Suprapubic skin (tissue), 4 donors: ENCODE measurements at regions not wholly inside any gene's neighbourhood (a gene's known extent, or its start where the extent isn't known, plus 50 kb on each side); places are given as distances from the start of the nearest gene placed in this dataset.

Experiments used
- DNase-seq, 2 donors: peaks; one replicate each; pipeline ENCODE4 v3.0.0-alpha.2; 2019; ENCODE audit warnings: low spot score in 2 of 2
- H3K27ac ChIP-seq: fragments of 200-600 bp; sonication (generic); one replicate; pipeline ENCODE4 v1.5.1; 2019
- H3K27me3 ChIP-seq: fragments of 200-600 bp; sonication (generic); one replicate; pipeline ENCODE4 v1.5.1; 2019
- H3K36me3 ChIP-seq: fragments of 200-600 bp; sonication (generic); one replicate; pipeline ENCODE4 v1.5.1; 2019
- H3K4me1 ChIP-seq: fragments of 200-600 bp; sonication (generic); one replicate; pipeline ENCODE4 v1.5.1; 2019
- H3K4me3 ChIP-seq: fragments of 200-600 bp; sonication (generic); one replicate; pipeline ENCODE4 v1.5.1; 2019; ENCODE audit warnings: mild to moderate bottlenecking
- H3K9me3 ChIP-seq: fragments of 200-600 bp; sonication (generic); one replicate; pipeline ENCODE4 v1.5.1; 2019
- CTCF ChIP-seq, 2 donors: fragments of 200-600 bp in 1 of 2; fragments of 450-650 bp in 1 of 2; sonication (generic) in 1 of 2; IDR thresholded peaks; one replicate each; pipeline ENCODE4 v1.5.1; 2016 to 2019; ENCODE audit warnings: antibody characterized with exemption in 2 of 2, mild to moderate bottlenecking in 1 of 2, moderate library complexity in 1 of 2
- EP300 ChIP-seq: sonication (generic); formaldehyde crosslinking; IDR thresholded peaks from one replicate; pipeline ENCODE4 v1.6.1; 2017; ENCODE audit warnings: antibody characterized with exemption
- POLR2A ChIP-seq, 2 donors: fragments of 450-650 bp; IDR thresholded peaks; one replicate each; pipeline ENCODE4 v1.6.1; 2017; ENCODE audit warnings: antibody characterized with exemption in 2 of 2, mild to moderate bottlenecking in 2 of 2, moderate library complexity in 2 of 2
- POLR2AphosphoS5 ChIP-seq, 3 donors: sonication (generic); formaldehyde crosslinking; IDR thresholded peaks; one replicate each; pipeline ENCODE4 v1.6.1; 2017; ENCODE audit warnings: antibody characterized with exemption in 3 of 3
- WGBS: methylation state at CpG from one replicate; pipeline ENCODE4 v1.1.5; 2018; 5-methylcytosine and 5-hydroxymethylcytosine counted together

- no peak for DNase-seq
- no peaks in the 10 kb centered on the region for H3K4me1 ChIP-seq
- no peaks in the 10 kb centered on the region for H3K9me3 ChIP-seq
- TF ChIP-seq POLR2A (IDR thresholded peaks at IDR 0.05) = no peak
- no peak for TF ChIP-seq CTCF (IDR thresholded peaks at IDR 0.05)
- TF ChIP-seq EP300 = no peak
- TF ChIP-seq POLR2AphosphoS5 (IDR thresholded peaks at IDR 0.05) = no peak
- H3K4me3 ChIP-seq = no peak overlapping the region
- peaks cover 7% of the 10 kb centered on the region for H3K27me3 ChIP-seq
- WGBS = 73% methylated on average over 3 of the region's 3 CpGs
- H3K27ac ChIP-seq = no peak overlapping the region
- no peaks in the 10 kb centered on the region for H3K36me3 ChIP-seq
Measured at GRCh38 chr16:51245658-51245995, 94.6 kb upstream of the SALL1 start.

- no peak for DNase-seq
- no peak overlapping the region for H3K27ac ChIP-seq
- no peaks in the 10 kb centered on the region for H3K4me1 ChIP-seq
- WGBS = 62% methylated on average over 24 of the region's 24 CpGs
- peaks cover 7% of the 10 kb centered on the region for H3K27me3 ChIP-seq
- H3K9me3 ChIP-seq = no peaks in the 10 kb centered on the region
- TF ChIP-seq POLR2A (IDR thresholded peaks at IDR 0.05) = no peak
- no peak for TF ChIP-seq EP300
- TF ChIP-seq CTCF (IDR thresholded peaks at IDR 0.05) = no peak
- no peak for TF ChIP-seq POLR2AphosphoS5 (IDR thresholded peaks at IDR 0.05)
- no peaks in the 10 kb centered on the region for H3K36me3 ChIP-seq
- no peak overlapping the region for H3K4me3 ChIP-seq
Measured at GRCh38 chr16:51244887-51245657, 94.0 kb upstream of the SALL1 start.

- peaks cover 3% of the 10 kb centered on the region for H3K9me3 ChIP-seq
- H3K36me3 ChIP-seq = no peaks in the 10 kb centered on the region
- H3K27me3 ChIP-seq = peaks cover 7% of the 10 kb centered on the region
- no peak overlapping the region for H3K27ac ChIP-seq
- DNase-seq = no peak
- TF ChIP-seq CTCF (IDR thresholded peaks at IDR 0.05) (no peak), POLR2AphosphoS5 (IDR thresholded peaks at IDR 0.05) (no peak), EP300 (no peak), POLR2A (IDR thresholded peaks at IDR 0.05) (no peak)
- WGBS = 30% methylated on average over 10 of the region's 10 CpGs
- H3K4me3 ChIP-seq = no peak overlapping the region
- H3K4me1 ChIP-seq = no peaks in the 10 kb centered on the region
Measured at GRCh38 chr16:51243936-51244436, 92.9 kb upstream of the SALL1 start.

- Histone ChIP-seq H3K27ac (no peak overlapping the region), H3K9me3 (peaks cover 3% of the 10 kb centered on the region), H3K4me1 (no peaks in the 10 kb centered on the region), H3K36me3 (no peaks in the 10 kb centered on the region), H3K27me3 (peaks cover 6% of the 10 kb centered on the region), H3K4me3 (no peak overlapping the region)
- no peak for DNase-seq
- WGBS = 64% methylated on average over 3 of the region's 3 CpGs
- no peak for TF ChIP-seq POLR2A (IDR thresholded peaks at IDR 0.05)
Measured at GRCh38 chr16:51242296-51242994, 91.4 kb upstream of the SALL1 start.

GRCh38 chr16:51239196-51239595, 88.1 kb upstream of the SALL1 start:
- no peak overlapping the region for H3K27ac ChIP-seq
- 86% methylated on average over 2 of the region's 2 CpGs for WGBS
- H3K27me3 ChIP-seq = no peaks in the 10 kb centered on the region
- no peaks in the 10 kb centered on the region for H3K36me3 ChIP-seq
- peaks cover 3% of the 10 kb centered on the region for H3K9me3 ChIP-seq
- H3K4me1 ChIP-seq = no peaks in the 10 kb centered on the region
- DNase-seq = no peak
- no peak overlapping the region for H3K4me3 ChIP-seq
- no peak for TF ChIP-seq POLR2AphosphoS5 (IDR thresholded peaks at IDR 0.05)
- TF ChIP-seq POLR2A (IDR thresholded peaks at IDR 0.05) = no peak
- no peak for TF ChIP-seq EP300
- no peak for TF ChIP-seq CTCF (IDR thresholded peaks at IDR 0.05)
